HG03196 (cell line): ENCODE measurements at regions not wholly inside any gene's neighbourhood (a gene's known extent, or its start where the extent isn't known, plus 50 kb on each side); places are given as distances from the start of the nearest gene placed in this dataset.

Source experiments
- ATAC-seq: cut with Tn5 transposase; IDR thresholded peaks from one replicate; pipeline ENCODE4 v1.9.1; 2021; ENCODE audit not compliant: unreplicated experiment

DNA sequence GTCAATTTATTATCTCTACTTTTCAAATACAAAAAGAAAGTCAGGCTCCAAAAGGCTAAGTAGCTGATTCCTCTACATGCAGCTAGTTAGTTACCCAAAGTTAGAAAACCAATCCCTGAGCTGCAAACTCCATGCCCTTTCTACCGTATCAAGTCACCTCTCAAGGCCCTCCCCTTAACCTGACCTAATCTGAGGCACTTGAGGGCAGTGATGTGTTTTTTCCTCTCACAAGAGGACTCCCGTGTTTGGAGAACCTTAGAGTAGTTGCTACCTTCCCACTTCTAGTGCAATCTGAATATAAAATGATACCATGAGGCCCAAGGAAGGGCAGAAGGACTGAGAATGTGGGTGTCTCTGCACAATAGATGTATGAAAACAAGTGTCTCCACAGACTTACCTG lies 907.9 kb upstream of the CELF4 start:
- no peak for ATAC-seq

DNA sequence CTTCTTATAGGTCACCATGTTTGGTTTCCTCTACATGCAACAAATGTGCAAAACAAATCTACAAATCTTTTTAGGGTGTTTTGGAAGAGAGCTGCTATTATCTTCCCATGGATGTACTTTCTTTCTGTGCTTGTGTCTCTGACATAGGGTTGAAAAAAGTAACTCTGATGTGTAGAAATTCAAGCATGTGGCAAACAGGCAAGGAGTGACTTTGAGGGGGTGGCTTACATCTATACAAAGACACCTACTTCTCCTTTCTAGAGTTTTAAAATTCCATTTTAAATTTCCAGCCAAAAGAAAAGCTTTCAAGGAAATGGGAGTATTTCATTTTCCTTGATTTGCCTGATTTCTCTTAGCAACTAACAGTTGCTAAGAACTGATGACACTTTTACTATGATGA lies 904.8 kb upstream of the CELF4 start:
- no peak for ATAC-seq

DNA sequence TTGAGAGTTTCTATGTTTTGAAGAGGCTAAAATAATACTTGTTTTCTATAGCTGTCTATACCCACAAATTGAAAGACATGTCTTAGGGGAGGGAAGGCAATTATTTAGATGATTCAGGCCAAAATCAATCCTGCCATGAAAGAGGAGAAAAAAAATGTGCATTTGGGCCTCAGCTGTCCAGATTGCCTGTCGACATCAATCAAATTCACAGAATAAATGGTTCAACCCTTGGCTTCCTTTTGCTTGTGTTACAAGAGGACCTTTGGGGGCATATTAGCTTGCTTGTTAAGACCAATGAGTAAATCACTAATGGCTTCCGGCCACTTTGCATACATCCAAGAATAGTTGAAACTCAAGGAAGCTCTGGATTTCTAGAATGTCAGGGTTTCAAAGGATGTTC lies 900.8 kb upstream of the CELF4 start:
- no peak for ATAC-seq

DNA sequence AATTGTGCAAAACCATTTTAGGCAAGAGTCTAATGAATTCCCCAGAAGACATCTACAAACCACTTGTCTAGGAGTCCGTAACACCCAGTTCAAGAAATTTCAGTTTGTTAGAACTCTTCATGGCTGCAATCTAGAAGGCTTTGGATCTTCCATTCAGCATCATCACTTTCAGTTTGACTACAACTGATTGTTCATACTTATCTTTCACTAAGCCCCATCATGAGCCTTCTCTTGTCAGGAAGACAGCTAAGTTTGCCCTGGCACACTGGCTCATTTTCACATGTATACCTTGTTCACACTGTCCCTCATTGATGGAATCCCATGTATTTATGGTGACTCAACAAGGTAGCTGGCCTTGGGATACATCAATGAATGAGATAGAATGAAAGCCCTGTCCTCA lies 898.4 kb upstream of the CELF4 start:
- no peak for ATAC-seq

DNA sequence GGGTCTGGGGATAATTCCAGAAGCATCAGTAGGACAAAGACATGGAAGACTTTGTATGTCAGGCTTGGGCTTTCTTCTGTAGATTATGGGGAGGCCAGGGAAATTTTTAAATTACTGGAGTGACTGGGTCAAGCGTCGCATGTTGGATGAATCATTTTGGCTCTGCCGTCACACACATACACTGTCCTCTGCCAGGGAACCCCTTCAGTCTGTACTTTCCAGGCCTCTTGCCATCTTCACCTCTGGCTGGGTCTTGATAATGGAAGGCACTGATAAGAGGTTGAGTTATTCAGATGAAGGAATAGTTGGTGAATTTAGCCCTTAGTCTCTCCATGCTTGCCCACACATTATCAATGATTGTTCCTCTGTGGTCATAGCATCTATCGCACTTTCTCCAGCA lies 895.1 kb upstream of the CELF4 start:
- ATAC-seq: no peak

DNA sequence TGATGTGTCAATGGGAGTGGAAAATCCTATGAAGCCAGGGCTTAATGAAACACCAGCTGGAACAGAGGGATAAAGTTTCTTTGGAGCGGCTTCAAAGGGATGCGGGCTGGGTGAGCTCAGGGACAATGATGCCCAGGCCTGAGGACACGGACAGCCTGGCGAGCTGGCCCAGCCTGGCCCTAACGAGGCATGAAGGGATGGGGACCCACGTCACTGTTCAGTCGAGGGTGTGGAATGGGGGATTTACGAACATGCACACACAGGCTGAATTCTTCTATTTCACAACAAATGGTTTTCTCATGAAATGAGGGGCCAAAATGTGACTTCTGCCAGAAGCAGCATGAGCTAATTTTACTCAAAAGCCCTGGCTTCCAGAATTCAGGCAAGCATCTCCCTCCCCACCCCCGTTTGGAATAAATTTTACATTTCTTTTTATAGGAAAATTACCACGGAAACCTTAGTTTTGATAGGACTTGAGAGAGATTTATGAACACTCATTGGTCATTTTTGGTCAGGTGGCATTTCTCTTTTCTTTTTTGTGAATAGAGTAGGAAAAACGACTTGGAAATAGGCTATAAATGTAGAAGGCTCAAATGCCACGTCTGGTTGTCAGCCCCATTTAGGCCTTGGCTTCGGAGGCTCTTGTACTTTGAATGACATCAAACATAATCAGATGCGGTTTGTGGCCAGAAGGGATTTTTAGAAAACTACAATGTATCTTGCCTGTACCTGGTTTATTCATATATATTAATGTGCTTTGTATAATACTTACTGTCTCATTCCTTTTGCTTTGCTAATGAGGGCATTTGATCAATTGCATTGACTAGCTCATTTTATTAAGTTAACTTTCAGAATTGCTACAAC lies 893.8 kb upstream of the CELF4 start:
- no peak for ATAC-seq

DNA sequence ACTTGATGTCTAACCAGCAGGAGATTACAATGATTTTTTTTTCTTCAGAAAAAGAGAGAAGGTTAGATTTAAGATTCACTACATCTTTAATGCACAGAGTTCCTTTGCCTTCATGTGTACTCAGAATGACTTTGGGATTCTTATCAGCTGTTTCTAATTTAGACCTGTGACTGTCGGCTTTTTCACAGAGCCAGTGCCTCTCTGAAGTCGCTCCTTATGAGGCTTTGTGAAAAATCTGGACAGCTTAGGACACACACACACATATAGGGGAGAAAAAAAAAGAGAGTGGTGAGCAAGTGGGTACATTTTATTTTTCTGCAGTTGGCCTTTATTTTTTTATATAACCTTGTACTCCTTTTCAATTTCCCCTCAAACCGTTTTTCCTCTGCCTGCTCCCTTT lies 893.1 kb upstream of the CELF4 start:
- ATAC-seq: no peak

DNA sequence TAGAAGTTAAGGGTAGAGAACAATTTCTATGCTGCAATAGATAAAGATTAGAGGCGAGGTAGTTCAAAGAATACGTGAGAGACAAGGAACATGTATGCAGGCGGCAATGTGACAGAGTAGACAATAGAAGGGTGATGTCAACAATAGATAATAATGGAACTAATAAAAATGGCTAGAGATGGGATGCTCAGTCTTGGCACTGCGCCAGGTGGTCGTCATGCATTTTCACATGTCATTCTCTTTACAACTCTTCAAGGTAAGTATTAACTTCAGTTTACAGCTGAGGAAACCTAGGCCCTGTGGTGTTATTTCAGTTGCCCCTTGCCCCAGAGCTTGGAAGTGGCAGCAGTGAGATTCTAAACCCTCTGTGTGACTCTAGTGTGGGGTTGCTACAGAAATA lies 890.7 kb upstream of the CELF4 start:
- ATAC-seq: no peak

DNA sequence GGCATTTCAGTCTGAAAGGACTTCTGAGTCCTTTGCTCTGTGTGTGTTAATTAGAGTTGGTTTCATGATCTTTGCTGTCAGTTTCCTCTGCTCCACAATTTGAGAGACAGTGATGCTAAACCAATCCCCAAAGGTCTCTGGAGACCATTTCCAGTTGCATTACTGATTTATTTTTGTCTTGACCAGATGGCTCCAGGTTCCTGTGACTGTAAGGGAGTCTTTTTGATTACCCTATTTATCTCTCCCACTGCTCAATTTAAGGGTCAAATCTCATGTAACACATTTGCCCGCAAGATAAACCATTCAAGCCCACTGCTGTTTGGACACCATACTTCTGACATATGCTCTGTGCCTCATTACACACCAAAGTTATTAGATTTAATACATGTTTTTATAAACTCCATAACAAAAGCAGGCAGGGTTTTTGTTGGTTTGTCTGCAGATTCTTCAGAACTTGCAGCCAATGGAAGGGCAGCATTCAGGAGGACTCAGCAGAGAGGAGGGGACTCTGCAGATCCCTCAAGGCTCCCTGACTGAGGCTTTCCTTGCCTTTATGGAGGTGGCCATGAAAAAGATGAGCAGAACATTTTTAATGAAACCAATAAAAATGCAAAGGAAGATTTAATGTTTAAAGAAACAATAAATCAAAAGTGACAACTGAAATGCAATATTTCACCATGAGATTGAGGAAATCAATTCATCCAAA lies 889.3 kb upstream of the CELF4 start:
- ATAC-seq: no peak

DNA sequence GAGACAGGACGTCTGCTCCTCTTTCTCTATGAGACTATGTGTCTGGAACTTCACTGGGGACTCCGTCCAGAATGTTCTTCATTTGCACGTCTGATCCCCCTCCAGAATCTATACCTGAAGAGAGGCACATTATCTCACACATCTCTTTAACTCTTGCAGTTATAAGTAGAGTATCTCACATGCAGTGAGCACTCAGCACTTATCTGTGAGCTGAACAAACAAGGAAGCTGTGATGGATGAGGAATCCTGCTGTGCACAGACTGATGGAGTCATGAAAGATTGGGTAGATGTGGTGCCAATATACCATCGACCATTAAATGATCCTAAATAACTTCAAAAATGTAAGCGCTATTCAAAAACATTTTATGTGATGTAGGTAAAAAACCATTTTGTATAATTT lies 888.3 kb upstream of the CELF4 start:
- ATAC-seq: no peak

DNA sequence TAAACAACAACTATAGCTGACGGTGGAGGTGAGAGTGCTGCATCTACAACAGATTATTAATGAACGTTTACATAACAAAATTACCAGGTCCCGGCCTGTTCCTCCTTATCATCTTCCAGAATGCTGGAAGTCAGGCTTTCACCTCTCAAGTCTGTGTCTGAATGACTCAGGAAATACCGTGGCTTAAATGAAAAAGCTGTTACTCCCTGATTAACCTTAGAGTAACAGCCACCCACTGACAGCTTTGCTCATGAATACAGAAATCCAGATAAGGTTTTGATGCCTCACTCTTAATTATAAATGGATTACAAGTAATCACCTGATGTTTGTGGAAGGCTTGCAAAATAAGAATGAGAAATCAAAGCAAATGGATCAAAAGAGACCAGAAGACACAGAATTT lies 885.3 kb upstream of the CELF4 start:
- no peak for ATAC-seq

DNA sequence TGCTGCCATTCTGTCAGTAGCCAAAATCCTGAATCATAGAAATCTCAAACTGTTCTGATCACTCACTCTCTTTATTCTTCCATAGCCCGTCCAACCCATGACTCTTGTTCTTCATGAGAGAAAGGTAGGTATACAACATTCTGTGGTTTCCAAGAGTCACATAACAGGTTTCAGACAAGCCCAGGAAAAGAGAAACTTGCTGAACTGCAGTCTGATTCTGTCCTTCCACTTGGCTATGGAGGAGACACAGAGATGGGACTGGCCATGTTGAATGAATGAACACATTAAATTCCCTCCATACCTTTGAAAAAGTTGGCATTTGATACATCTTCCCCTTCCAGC lies 880.2 kb upstream of the CELF4 start:
- no peak for ATAC-seq

DNA sequence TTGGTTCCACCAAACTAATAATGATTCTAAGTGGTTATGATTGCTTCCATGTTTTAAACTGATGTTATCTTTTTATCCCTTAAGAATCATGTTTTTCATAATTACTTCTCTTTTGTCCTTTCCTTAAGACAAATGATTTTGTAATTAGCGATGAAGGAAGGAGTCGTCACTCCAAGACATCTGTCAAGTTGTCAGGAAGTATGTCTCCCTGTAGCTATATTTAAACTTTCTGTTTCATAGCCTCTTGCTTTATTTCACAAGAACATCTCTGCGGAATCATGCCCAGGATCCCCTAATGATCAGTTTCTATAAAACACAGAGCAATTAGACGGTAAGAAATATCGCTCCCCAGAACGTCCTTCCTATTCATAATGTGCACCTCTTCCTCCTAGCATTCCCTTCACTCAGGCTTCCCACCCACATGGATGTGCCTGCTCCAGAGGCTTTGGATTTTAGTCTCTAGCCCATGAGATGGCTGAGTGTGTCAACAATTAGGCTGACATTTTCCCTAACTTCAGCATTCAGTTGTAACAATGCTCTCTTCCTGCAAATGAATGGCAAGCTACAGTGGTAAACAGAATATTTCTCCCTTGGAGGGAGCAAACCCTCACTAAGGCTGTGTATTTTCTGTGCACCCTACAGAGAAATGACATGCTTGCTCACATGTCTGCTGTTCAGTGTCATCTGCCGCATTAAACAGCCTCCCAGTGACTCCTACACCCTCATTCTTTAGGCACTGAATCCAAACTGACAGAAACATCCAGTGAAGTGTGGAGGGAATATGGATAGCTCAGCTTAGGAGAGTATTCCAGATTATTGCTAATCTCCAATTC lies 879.6 kb upstream of the CELF4 start:
- ATAC-seq: no peak

DNA sequence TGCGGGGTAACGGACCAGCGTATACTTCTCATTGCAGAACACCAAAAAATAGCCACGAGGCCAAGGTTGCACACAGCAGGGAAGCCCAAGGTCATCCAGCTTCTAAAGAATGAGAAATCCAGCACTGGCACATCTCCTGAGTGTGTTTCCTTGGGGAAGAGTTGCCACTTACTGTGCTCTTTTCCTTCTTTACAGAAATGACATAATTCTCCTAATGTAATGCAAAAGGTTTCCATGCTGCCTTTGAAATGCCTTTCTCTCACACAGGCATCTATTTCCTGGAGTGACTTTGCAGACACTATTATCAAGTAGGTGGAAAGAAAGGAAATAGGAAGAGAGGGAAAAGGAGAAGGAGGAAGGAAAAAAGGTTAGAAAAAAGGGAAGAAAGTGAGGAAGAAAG lies 862.1 kb upstream of the CELF4 start:
- no peak for ATAC-seq

DNA sequence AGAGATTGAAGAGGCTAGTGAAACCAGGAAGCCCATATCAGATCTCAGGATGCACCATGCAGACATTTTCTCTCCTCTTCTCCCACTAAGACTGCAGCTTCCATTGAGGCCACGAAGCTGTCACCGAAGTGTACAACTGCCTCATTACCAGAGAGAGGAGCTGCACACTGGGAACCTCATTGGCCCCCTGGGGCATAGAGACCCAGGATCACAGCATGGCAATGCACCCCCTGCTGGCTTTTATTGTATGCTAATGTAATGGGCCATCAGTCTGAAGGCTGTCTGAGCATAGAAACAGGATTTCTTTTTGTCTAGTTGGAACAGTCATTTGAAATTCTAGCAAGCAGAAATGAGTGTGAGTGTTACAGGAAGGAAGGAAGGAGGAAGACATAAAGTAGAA lies 861.6 kb upstream of the CELF4 start:
- no peak for ATAC-seq

DNA sequence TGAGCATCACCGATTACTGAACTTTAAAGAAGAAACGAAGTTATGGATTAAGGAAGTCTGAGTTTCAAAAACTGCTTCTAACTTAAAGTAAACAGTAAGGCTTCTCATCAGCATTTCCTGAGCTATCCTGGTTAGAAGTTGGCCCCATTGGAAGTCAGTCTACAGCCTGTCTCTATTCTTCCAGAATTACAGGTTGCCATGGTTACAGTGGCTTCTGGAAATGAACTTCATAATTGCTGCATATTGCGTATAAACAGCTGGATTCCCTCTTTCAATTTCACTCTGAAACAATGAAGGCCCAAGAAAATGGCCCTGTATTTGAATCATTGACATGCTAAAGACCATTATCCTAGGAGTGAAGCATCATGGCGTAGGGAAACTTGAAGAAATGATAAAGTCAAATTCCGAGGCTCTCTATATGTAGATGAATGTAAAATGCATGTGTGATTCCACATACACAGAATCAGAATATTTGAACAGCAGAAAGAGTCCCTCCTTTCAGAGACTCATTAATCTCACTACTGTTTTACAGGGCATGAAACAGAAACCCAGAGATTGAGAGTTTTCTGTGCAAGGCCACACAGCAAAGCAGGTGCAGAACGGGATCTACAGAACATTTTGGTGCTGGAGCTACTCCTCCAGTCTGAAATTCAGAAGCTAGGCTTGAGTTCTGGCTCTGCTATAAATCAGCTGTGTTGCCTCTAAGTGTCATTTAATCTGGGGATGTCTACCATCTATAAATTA lies 856.4 kb upstream of the CELF4 start:
- ATAC-seq: no peak

DNA sequence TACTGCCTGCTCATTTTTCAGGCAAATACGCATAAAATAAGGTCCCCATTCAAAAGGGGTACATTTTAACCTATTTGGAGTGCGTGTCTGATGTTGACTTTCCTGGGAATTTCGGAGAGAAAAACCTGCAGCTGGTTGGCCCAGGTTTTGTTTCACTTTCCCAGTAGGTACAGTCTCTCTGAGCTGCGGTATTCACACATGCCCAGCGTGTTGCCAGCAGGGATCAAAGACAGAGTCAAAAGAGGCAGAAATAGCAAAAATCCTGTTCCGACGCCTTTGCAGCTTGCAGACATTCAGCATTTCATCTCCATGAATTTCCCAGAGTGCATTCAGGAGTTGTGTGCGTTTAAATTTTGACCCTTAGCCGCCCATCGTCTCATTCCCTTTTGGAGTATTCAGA lies 855.4 kb upstream of the CELF4 start:
- no peak for ATAC-seq

DNA sequence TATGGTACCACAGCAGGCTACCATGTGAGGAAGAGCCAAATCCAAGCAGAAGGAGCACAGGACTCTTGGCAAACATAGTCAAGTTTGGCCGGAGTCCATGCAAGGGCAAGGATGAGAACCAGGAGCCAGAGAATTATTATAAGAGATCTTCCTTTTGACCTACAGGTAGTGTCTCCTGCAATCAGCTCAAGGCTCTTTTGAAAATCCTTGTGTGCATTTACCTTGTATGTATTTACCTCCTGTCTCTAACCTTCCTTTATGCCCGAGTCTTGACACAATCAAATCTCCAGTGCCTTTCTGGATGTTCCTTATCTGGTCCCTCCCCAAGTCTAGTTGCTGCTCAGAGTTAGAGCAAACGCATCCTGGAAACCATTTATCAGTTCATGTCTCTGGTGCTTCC lies 855.0 kb upstream of the CELF4 start:
- no peak for ATAC-seq

DNA sequence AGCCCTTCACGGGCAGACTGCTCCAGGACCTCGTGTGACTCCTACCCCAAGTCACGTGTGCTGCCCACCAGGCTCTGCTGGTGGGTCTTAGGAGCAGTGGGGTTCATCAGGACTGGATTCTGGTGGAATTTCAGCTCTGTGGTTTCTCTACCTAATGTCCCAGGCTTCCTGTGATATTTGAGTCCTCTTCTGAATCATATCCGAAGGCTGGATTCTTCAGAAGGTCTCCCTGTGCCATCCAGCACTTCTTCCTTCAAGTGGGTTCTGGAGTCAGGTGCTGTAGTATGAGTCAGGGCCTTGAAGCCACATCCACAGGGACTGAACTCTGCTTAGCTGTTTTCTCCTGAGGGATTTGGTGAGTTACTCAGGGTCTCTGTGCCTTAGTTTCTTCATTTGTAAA lies 850.2 kb upstream of the CELF4 start:
- ATAC-seq: no peak

DNA sequence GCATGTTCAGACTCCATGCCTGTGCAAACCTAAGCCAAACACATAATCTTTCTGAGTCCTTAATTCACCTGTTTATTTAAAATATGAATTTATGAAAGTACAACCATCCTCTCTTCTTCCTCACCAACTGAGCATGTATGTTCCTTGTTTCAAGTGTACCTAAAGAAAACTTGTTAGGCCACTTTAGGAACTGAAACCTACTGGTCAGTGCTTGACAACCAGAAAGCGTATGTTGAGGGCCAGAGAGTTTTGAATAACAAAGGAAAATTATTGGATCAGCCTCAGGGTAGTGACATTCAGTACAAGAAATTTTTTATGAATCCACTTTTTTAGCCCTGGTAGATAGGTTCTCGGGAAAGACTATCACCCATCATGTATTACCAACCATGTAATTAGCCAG lies 847.6 kb upstream of the CELF4 start:
- no peak for ATAC-seq

DNA sequence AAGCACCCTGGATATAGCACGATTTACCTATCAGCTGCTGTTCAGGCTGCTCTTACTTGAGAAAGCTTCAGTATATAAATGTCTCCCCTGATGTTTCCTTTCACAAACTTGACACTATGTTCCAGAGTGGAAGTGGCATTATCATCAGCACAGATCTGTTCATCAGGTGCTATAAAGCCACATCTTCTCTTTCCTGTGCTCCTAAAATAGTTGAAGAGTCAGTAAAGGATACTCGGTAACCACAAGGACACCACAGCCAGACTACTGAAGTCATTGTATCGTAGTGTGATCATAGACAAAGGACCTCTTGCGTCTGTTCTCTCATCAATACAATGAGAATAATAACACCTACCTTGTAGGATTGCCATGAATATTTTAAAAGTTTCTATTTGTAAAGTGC lies 841.0 kb upstream of the CELF4 start:
- no peak for ATAC-seq
